ENCODE measurements at regions not wholly inside any gene's neighbourhood (a gene's known extent, or its start where the extent isn't known, plus 50 kb on each side); places are given as distances from the start of the nearest gene placed in this dataset.

- Histone ChIP-seq H3K36me3 (no peaks in the 10 kb centered on the region), H3K4me3 (no peak overlapping the region), H3K27me3 (no peaks in the 10 kb centered on the region), H3K4me1 (no peaks in the 10 kb centered on the region), H3K9me3 (no peaks in the 10 kb centered on the region), H3K27ac (no peak overlapping the region)
- 0 to 7% methylated on average over 2 of the region's 3 CpGs for WGBS, 2 donors (ENCODE audit: low coverage in 1 of 2)
- intact Hi-C loops (cut with DNase I; ENCODE audit: low total_unique reads) (no loop called here), in situ Hi-C loops (cut with MboI; ENCODE audit: low pct_ligation_motif_present in 1 of 4, low pct_unique_long_range_greater_than_20kb in 1 of 4, low sequenced_read_pairs in 3 of 4) (no loop called here)
- no peak for TF ChIP-seq POLR2A (IDR thresholded peaks at IDR 0.05)
- TF ChIP-seq, protein P1, sequence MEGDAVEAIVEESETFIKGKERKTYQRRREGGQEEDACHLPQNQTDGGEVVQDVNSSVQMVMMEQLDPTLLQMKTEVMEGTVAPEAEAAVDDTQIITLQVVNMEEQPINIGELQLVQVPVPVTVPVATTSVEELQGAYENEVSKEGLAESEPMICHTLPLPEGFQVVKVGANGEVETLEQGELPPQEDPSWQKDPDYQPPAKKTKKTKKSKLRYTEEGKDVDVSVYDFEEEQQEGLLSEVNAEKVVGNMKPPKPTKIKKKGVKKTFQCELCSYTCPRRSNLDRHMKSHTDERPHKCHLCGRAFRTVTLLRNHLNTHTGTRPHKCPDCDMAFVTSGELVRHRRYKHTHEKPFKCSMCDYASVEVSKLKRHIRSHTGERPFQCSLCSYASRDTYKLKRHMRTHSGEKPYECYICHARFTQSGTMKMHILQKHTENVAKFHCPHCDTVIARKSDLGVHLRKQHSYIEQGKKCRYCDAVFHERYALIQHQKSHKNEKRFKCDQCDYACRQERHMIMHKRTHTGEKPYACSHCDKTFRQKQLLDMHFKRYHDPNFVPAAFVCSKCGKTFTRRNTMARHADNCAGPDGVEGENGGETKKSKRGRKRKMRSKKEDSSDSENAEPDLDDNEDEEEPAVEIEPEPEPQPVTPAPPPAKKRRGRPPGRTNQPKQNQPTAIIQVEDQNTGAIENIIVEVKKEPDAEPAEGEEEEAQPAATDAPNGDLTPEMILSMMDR (IDR thresholded peaks at IDR 0.05): peak; percentile 20 to 42 (median 30)
- DNase-seq: no peak
Observed at GRCh38 chr18:68623342-68623741, 91.6 kb downstream of the TMX3 start.

DNA sequence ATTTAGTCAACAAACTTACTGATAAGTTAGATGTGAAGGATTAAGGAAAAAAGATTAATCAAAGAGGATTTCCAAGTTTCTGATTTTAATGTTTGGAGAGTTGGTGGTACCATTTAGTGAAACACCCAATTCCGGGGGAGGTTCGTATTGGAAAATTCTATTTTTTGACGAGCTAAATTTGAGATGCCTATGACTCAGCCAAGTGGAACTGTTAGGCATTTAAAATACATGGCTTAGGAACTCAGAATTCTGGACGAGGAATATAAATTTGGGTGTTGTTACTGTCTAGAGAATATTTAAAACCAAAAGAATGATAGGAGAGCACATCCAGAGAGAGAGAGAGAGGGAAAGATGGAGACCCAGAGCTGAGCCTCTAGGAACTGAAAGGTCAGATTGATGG lies 103.6 kb downstream of the TMX3 start:
- Histone ChIP-seq H3K4me3 (no peak overlapping the region), H3K36me3 (no peaks in the 10 kb centered on the region), H3K27ac (no peak overlapping the region), H3K9me3 (no peaks in the 10 kb centered on the region), H3K4me1 (no peaks in the 10 kb centered on the region), H3K27me3 (no peaks in the 10 kb centered on the region)
- intact Hi-C loops (cut with DNase I; ENCODE audit: low total_unique reads): no loop called here
- WGBS, 2 donors (ENCODE audit: low coverage in 1 of 2): 70 to 78% methylated on average over 4 of the region's 4 CpGs
- no peak for DNase-seq
- in situ Hi-C loops (cut with MboI; ENCODE audit: low pct_ligation_motif_present in 1 of 4, low pct_unique_long_range_greater_than_20kb in 1 of 4, low sequenced_read_pairs in 3 of 4): no loop called here
- TF ChIP-seq POLR2AphosphoS5 (IDR thresholded peaks at IDR 0.05): no peak
- TF ChIP-seq EP300 (IDR thresholded peaks at IDR 0.05; ENCODE audit: low read depth): no peak
- TF ChIP-seq, protein P1 (IDR thresholded peaks at IDR 0.05): no peak
- no peak for TF ChIP-seq POLR2A (IDR thresholded peaks at IDR 0.05)

DNA sequence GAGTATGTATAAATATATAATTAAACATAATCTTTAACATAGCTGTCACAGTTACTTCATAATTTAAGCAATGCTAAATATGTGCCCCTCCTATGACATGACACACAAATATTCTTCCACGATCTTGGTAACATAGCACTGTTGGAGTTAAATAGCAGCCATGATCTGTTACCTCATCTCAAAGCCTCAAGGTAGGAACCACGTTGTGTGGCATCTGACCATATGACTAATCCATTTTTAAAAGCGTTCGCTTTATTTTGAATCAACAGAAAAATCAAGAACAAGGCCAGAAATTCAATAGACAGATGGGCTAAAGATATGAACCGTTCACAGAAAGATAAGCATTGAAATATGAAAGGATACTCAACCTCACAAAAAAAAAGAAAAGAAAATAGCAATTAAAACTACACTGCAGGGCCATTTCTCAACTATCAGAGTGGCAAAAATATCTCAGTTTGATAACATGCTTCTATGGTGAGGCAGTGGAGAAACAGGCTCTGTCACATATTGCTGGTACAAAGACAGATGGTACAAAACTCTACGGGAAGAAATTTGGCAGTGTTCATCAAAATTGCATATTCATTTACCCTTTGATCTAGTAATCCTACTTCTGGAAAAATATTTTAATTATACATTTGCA lies 105.9 kb downstream of the TMX3 start:
- DNase-seq: no peak
- no peaks in the 10 kb centered on the region for H3K9me3 ChIP-seq
- in situ Hi-C loops (cut with MboI; ENCODE audit: low pct_ligation_motif_present in 1 of 4, low pct_unique_long_range_greater_than_20kb in 1 of 4, low sequenced_read_pairs in 3 of 4) (no loop called here), intact Hi-C loops (cut with DNase I; ENCODE audit: low total_unique reads) (no loop called here)
- H3K27me3 ChIP-seq: no peaks in the 10 kb centered on the region
- H3K4me1 ChIP-seq: no peaks in the 10 kb centered on the region
- no peak overlapping the region for H3K4me3 ChIP-seq
- H3K27ac ChIP-seq: no peak overlapping the region
- no peaks in the 10 kb centered on the region for H3K36me3 ChIP-seq
- TF ChIP-seq POLR2AphosphoS5 (IDR thresholded peaks at IDR 0.05) (no peak), POLR2A (IDR thresholded peaks at IDR 0.05) (no peak), EP300 (IDR thresholded peaks at IDR 0.05; ENCODE audit: low read depth) (no peak)
- TF ChIP-seq, protein P1 (IDR thresholded peaks at IDR 0.05): no peak
- 71 to 87% methylated on average over 2 to 6 of the region's 6 CpGs for WGBS, 2 donors (ENCODE audit: low coverage in 1 of 2)

- H3K4me1 ChIP-seq: no peaks in the 10 kb centered on the region
- intact Hi-C loops (cut with DNase I; ENCODE audit: low total_unique reads) (no loop called here), in situ Hi-C loops (cut with MboI; ENCODE audit: low pct_ligation_motif_present in 1 of 4, low pct_unique_long_range_greater_than_20kb in 1 of 4, low sequenced_read_pairs in 3 of 4) (no loop called here)
- no peak overlapping the region for H3K4me3 ChIP-seq
- no peaks in the 10 kb centered on the region for H3K9me3 ChIP-seq
- 87 to 100% methylated on average over 2 of the region's 2 CpGs for WGBS, 2 donors (ENCODE audit: low coverage in 1 of 2)
- DNase-seq: no peak
- H3K27me3 ChIP-seq: no peaks in the 10 kb centered on the region
- no peak overlapping the region for H3K27ac ChIP-seq
- H3K36me3 ChIP-seq: no peaks in the 10 kb centered on the region
- TF ChIP-seq, protein P1 (IDR thresholded peaks at IDR 0.05): no peak
- TF ChIP-seq EP300 (IDR thresholded peaks at IDR 0.05; ENCODE audit: low read depth) (no peak), POLR2AphosphoS5 (IDR thresholded peaks at IDR 0.05) (no peak), POLR2A (IDR thresholded peaks at IDR 0.05) (no peak)
Observed at GRCh38 chr18:68607852-68608251, 107.1 kb downstream of the TMX3 start.
